SK-N-SH (cell line): ENCODE measurements at regions not wholly inside any gene's neighbourhood (a gene's known extent, or its start where the extent isn't known, plus 50 kb on each side); places are given as distances from the start of the nearest gene placed in this dataset.

ENCODE experiments used
- CTCF ChIA-PET: fragments of 300-600, 350-600 bp; formaldehyde crosslinking; extraction: SDS; loops from one replicate; lab custom pipeline; 2021; lab: Yijun Ruan, JAX
- POLR2A ChIA-PET: fragments of 350-600 bp; sonication (Branson Sonifier 250); formaldehyde crosslinking; extraction: SDS; loops from one replicate; lab custom pipeline; 2020; ENCODE audit warnings: antibody characterized with exemption, inconsistent platforms; lab: Yijun Ruan, JAX
- DNase-seq: peaks from one replicate; pipeline ENCODE4 v3.0.0; 2012
- H2AFZ ChIP-seq: fragments of 200-600 bp; sonication (generic); 2 replicates; pipeline ENCODE4 v1.8.1; 2016; ENCODE audit warnings: antibody characterized with exemption, mild to moderate bottlenecking, low read depth
- H3F3A ChIP-seq: fragments of 200-600 bp; sonication (generic); replicated peaks from 2 replicates; pipeline ENCODE3; 2016; ENCODE audit warnings: antibody characterized with exemption, mild to moderate bottlenecking; ENCODE audit not compliant: insufficient read depth
- H3K27ac ChIP-seq, 2 experiments: fragments of 200-500 bp in 1 of 2; fragments of 200-600 bp in 1 of 2; sonication (Bioruptor generic) in 1 of 2; sonication (generic), shearing (Covaris generic) in 1 of 2; 2 replicates each; pipeline versions ENCODE4 v1.5.1 to v1.6.1; 2014 to 2016; ENCODE audit warnings: low read depth in 2 of 2, inconsistent platforms in 1 of 2, low read length in 1 of 2, mild to moderate bottlenecking in 1 of 2, mixed read lengths in 1 of 2
- H3K27me3 ChIP-seq: fragments of 200-600 bp; sonication (generic), shearing (Covaris generic); 2 replicates; pipeline ENCODE4 v1.6.1; 2016; ENCODE audit warnings: mixed run types; ENCODE audit not compliant: insufficient read depth
- H3K36me3 ChIP-seq, 2 experiments: fragments of 200-500 bp in 1 of 2; fragments of 200-600 bp in 1 of 2; sonication (Bioruptor generic) in 1 of 2; sonication (generic) in 1 of 2; replicated peaks in 1 of 2; 2 replicates each; pipeline versions ENCODE3 to v1.5.1; 2014 to 2016; ENCODE audit warnings: low read length in 1 of 2, mild to moderate bottlenecking in 1 of 2; ENCODE audit not compliant: insufficient read depth in 2 of 2, control insufficient read depth in 1 of 2
- H3K4me1 ChIP-seq, 2 experiments: fragments of 200-500 bp in 1 of 2; fragments of 200-600 bp in 1 of 2; sonication (Bioruptor generic) in 1 of 2; sonication (generic), shearing (Covaris generic) in 1 of 2; 2 replicates each; pipeline versions ENCODE4 v1.5.1 to v1.6.1; 2014 to 2016; ENCODE audit warnings: low read depth in 1 of 2, low read length in 1 of 2, mixed run types in 1 of 2; ENCODE audit not compliant: insufficient read depth in 2 of 2, control insufficient read depth in 1 of 2
- H3K4me2 ChIP-seq: fragments of 200-600 bp; sonication (generic), shearing (Covaris generic); 2 replicates; pipeline ENCODE4 v1.6.1; 2017; ENCODE audit warnings: mixed run types
- H3K4me3 ChIP-seq, 2 experiments: fragments of 200-500 bp in 1 of 2; fragments of 200-600 bp in 1 of 2; sonication (Bioruptor generic) in 1 of 2; sonication (generic), shearing (Covaris generic) in 1 of 2; 2 replicates each; pipeline versions ENCODE4 v1.5.1 to v1.8.1; 2014 to 2016; ENCODE audit warnings: low read depth in 2 of 2, inconsistent platforms in 1 of 2, low read length in 1 of 2, mild to moderate bottlenecking in 1 of 2, mixed read lengths in 1 of 2, moderate library complexity in 1 of 2
- H3K79me2 ChIP-seq: fragments of 200-600 bp; sonication (generic); 2 replicates; pipeline ENCODE4 v1.8.1; 2017; ENCODE audit warnings: mild to moderate bottlenecking; ENCODE audit not compliant: insufficient read depth
- H3K9ac ChIP-seq: fragments of 200-600 bp; sonication (generic); 2 replicates; pipeline ENCODE4 v1.6.1; 2017; ENCODE audit warnings: mixed run types
- H3K9me2 ChIP-seq: fragments of 200-600 bp; sonication (generic); 2 replicates; pipeline ENCODE4 v1.6.1; 2017; ENCODE audit warnings: mixed run types
- H3K9me3 ChIP-seq: fragments of 200-600 bp; sonication (generic); 2 replicates; pipeline ENCODE4 v1.6.1; 2017; ENCODE audit warnings: mixed run types, mild to moderate bottlenecking, moderate library complexity
- H4K20me1 ChIP-seq: fragments of 200-600 bp; sonication (generic); 2 replicates; pipeline ENCODE4 v1.6.1; 2017; ENCODE audit warnings: mild to moderate bottlenecking, mixed run types; ENCODE audit not compliant: insufficient read depth
- CHD2 ChIP-seq: fragments of 150-350 bp; IDR thresholded peaks from 2 replicates; pipeline ENCODE4 v1.6.1; 2018; ENCODE audit warnings: low read length; ENCODE audit not compliant: partially characterized antibody
- ELF1 ChIP-seq: IDR thresholded peaks from 2 replicates; pipeline ENCODE4 v1.4.0; 2012
- NRF1 ChIP-seq: IDR thresholded peaks from 2 replicates; pipeline ENCODE4 v1.6.1; 2012; ENCODE audit warnings: low read depth, mild to moderate bottlenecking, low read length
- ZBTB33 ChIP-seq: IDR thresholded peaks from 2 replicates; pipeline ENCODE4 v1.4.0; 2012; ENCODE audit warnings: low read depth, borderline replicate concordance
- WGBS: methylation state at CpG from one replicate; pipeline ENCODE4 v1.1.6; 2017; ENCODE audit warnings: low lambda C conversion rate; 5-methylcytosine and 5-hydroxymethylcytosine counted together
- TF ChIP-seq, protein P1 (sequence below): IDR thresholded peaks from 2 replicates; pipeline ENCODE4 v1.4.0; 2012; ENCODE audit warnings: low read depth, borderline replicate concordance
- TF ChIP-seq, protein P2 (sequence below): fragments of 150-350 bp; IDR thresholded peaks from 2 replicates; pipeline ENCODE4 v1.6.1; 2016; ENCODE audit warnings: mild to moderate bottlenecking, low read depth, low read length

DNA sequence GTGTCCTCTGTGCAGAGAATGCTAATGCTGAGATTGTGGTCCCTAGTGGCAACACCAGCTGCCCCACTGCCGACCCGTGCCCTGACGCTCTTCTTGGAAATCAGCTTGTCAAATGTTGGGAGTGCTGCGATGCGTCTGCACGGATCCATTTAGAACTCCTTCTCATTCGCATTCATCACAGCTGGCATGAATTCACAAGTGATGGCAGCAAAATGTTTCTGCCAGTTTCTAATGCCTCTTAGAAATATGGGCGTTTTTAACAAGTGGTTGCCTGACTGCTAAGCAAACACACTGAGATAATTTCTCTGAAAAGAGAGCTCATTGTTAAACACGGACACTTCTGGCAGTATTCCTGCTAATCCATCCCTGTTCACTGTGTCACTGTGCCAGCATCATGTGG lies 131.9 kb upstream of the KCNJ6 start:
- Histone ChIP-seq H2AFZ (no peak overlapping the region), H3F3A (no peaks in the 10 kb centered on the region), H3K4me2 (no peak overlapping the region), H3K9me3 (no peaks in the 10 kb centered on the region), H3K27me3 (no peaks in the 10 kb centered on the region; the same call in 1 of the 2 replicates), H3K9ac (no peak overlapping the region), H3K36me3 (no peaks in the 10 kb centered on the region), H4K20me1 (no peaks in the 10 kb centered on the region), H3K4me3 (no peak overlapping the region), H3K27ac (no peak overlapping the region), H3K9me2 (no peaks in the 10 kb centered on the region), H3K4me1 (no peaks in the 10 kb centered on the region), H3K79me2 (no peaks in the 10 kb centered on the region)
- POLR2A ChIA-PET: no interaction called here
- TF ChIP-seq, protein P1, sequence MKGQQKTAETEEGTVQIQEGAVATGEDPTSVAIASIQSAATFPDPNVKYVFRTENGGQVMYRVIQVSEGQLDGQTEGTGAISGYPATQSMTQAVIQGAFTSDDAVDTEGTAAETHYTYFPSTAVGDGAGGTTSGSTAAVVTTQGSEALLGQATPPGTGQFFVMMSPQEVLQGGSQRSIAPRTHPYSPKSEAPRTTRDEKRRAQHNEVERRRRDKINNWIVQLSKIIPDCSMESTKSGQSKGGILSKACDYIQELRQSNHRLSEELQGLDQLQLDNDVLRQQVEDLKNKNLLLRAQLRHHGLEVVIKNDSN: no peak
- TF ChIP-seq CHD2: no peak
- no peak for TF ChIP-seq ZBTB33
- TF ChIP-seq, protein P2, sequence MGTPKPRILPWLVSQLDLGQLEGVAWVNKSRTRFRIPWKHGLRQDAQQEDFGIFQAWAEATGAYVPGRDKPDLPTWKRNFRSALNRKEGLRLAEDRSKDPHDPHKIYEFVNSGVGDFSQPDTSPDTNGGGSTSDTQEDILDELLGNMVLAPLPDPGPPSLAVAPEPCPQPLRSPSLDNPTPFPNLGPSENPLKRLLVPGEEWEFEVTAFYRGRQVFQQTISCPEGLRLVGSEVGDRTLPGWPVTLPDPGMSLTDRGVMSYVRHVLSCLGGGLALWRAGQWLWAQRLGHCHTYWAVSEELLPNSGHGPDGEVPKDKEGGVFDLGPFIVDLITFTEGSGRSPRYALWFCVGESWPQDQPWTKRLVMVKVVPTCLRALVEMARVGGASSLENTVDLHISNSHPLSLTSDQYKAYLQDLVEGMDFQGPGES: no peak
- TF ChIP-seq NRF1: no peak
- 2% methylated on average over 7 of the region's 9 CpGs for WGBS
- CTCF ChIA-PET: interaction anchor here (0.7 kb wide), 1 partner anchor 277 kb away, joined by 3 read pairs; no protein-coding TSS in a partner anchor
- DNase-seq: no peak

DNA sequence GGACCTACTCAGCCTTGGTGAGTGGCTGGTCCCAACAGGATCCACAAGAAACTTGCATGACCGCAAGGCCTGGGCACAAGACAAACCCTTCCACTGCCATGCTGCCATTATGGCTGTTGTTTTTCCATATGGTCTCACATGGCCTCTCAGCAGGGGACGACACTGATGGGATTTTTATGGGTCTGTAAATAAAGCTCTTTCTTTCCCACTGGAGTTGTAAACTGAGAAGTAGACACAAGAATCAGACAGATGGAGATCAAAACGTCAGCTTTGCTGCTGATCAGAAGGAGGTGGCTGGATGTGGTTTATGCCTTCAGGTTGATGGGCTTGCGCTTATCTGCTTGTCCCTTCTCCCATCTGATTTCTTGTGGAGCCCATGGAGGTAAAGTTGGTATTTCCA lies 138.1 kb upstream of the KCNJ6 start:
- H3K27ac ChIP-seq: no peak overlapping the region
- no peaks in the 10 kb centered on the region for H3K4me1 ChIP-seq
- H2AFZ ChIP-seq: no peak overlapping the region
- H3K4me3 ChIP-seq: no peak overlapping the region
- no peak overlapping the region for H3K4me2 ChIP-seq
- no peak overlapping the region for H3K9ac ChIP-seq
- H3K79me2 ChIP-seq: no peaks in the 10 kb centered on the region
- WGBS: 27% methylated on average over 4 of the region's 4 CpGs
- DNase-seq: no peak
- POLR2A ChIA-PET: no interaction called here
- H3K27me3 ChIP-seq: no peaks in the 10 kb centered on the region; the same call in 1 of the 2 replicates
- H3K9me2 ChIP-seq: no peaks in the 10 kb centered on the region
- no peaks in the 10 kb centered on the region for H3K9me3 ChIP-seq
- CTCF ChIA-PET: no interaction called here
- TF ChIP-seq NRF1: no peak
- no peak for TF ChIP-seq ELF1
- TF ChIP-seq, protein P1: no peak
- H4K20me1 ChIP-seq: no peaks in the 10 kb centered on the region
- no peaks in the 10 kb centered on the region for H3F3A ChIP-seq
- no peaks in the 10 kb centered on the region for H3K36me3 ChIP-seq
